NCI-H524 treated with DMSO at 0.1 percent for 48 hours (cell line): ENCODE measurements at regions not wholly inside any gene's neighbourhood (a gene's known extent, or its start where the extent isn't known, plus 50 kb on each side); places are given as distances from the start of the nearest gene placed in this dataset.
A peak's percentile ranks its signal among the peaks of the same experiment; 100 is the strongest.
"Not testable (repeated sequence)": the region's sequence is repeated elsewhere in the genome, so short reads cannot be mapped to it uniquely, and the experiment has no call there.

Experiments used
- DNase-seq: peaks from one replicate; lab custom pipeline; 2025; lab: John Stamatoyannopoulos, UW

GRCh38 chrX:40788698-40789097, 53.4 kb upstream of the MED14 start:
- not testable (repeated sequence) for DNase-seq

- DNase-seq: no peak
Observed at GRCh38 chrX:40792433-40792832, 57.1 kb upstream of the MED14 start.

DNA sequence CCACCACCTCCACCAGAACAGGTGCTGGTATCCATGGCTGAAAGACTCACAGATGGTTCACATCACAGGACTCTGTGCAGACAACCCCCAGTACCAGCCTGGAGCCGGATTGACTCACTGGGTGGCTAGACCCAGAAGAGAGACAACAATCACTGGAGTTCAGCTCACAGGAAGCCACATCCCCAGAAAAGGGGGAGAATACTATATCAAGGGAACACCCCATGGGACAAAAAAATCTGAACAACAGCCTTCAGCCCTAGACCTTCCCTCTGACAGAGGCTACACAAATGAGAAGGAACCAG, 59.4 kb upstream of the MED14 start:
- DNase-seq: not testable (repeated sequence)

- not testable (repeated sequence) for DNase-seq
Observed at GRCh38 chrX:40799745-40800144, 64.4 kb upstream of the MED14 start.

DNA sequence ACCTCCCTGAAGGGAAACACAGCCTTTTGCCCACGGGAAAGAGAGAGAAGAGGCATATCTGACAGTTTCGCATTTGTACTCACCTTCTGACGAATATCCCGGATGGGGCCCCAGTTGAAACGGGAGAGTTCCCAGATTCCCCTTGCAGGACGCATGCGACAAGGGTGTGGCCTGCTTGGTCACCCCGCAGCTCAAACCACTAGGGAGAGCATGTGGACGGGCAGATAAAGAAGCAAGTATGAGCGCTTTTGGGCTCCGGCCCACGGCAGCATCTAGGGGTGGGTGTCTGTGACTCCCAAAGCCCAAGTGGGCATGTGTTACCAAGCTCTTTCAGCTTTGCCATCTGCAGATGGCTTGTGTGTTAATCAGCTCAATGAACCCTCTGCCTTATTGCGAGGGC, 70.1 kb upstream of the MED14 start:
- DNase-seq: no peak

DNA sequence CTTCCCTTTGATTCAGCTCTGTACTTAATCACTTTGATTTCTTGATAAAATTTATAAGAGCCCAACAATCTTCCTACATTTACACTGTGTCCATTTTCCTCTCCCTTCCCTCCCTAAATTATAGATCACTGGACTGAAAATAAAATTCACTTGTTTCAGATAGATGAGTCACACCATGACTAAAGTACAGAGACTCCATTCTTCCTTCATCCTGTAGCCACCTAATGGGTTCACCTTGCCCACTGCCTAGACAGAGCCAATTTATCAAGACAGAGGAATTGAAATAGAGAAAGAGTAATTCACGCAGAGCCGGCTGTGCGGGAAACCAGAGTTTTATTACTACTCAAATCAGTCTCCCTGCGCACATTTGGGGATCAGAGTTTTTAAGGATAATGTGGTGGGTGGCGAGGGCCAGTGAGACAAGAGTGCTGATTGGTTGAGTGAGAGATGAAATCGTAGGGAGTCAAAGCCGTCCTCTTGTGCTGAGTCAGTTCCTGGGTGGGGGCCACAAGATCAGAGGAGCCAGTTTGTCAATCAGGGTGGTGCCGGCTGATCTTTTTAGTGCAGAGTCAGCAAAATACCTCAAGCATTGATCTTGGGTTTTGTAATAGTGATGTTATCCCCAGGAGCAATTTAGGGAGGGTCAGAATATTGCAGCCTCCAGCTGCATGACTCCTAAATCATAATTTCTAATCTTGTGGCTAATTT, 71.3 kb upstream of the MED14 start:
- no peak for DNase-seq

GRCh38 chrX:40807384-40807783, 72.0 kb upstream of the MED14 start:
- DNase-seq: no peak

DNA sequence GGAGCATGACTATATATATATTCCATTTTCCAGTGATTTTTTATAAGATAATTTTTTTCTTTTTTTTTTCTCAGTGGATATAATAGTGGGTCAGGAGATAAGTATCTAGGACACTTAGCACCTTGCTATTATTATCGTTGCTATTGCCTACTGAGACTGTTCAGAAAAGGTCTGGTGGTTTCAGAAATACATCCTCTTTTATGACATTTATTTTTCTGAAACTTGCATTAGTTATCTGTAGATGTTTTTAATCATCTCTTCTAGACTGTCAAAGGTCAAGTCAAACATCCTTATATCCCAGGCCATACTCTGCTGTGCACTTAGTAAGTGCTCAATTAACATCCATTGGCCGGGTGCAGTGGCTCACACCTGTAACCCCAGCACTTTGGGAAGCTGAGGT, 72.9 kb upstream of the MED14 start:
- DNase-seq: no peak

DNA sequence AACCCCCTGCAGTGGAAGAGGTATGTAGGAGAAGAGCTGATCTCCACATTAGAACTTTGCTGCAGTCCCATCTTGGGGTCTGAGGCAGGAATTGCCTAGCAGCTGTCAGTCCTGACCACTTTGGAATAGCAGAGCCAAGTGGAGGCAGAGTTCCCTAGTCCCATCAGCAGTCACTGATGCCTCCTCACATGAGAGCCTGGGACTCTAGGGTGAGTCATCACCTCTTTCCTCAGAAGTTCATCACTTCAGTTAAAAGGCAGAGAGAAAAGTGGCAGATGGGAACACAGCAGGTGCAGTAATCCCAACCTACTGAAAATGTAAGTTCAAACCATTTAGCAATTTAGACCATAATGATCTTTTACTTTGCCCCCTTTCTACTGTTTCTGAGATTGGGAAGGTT, 73.9 kb upstream of the MED14 start:
- peak; percentile 87 for DNase-seq

DNA sequence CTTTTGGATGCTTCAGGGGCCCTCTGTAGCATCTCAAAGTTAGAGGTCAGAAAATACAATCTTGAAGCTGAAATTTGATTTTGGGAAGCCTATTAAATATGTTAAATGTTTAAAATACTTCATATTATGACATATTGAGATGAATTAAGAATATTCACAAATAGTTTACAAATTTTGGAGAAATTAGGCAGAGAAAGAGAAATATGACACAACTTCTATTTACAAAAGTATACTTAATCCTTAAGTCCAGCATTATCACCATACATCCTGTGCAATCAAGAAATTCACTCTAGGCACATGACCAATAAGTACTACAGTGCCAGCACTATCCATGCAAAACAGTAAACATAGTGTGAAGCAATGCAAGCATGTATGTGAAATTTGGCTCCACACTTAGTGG, 79.7 kb upstream of the MED14 start:
- DNase-seq: not testable (repeated sequence)

GRCh38 chrX:40816906-40817305, 81.6 kb upstream of the MED14 start:
- DNase-seq: no peak

- no peak for DNase-seq
Observed at GRCh38 chrX:40818236-40818635, 82.9 kb upstream of the MED14 start.

GRCh38 chrX:40821780-40822179, 86.4 kb upstream of the MED14 start:
- DNase-seq: no peak

DNA sequence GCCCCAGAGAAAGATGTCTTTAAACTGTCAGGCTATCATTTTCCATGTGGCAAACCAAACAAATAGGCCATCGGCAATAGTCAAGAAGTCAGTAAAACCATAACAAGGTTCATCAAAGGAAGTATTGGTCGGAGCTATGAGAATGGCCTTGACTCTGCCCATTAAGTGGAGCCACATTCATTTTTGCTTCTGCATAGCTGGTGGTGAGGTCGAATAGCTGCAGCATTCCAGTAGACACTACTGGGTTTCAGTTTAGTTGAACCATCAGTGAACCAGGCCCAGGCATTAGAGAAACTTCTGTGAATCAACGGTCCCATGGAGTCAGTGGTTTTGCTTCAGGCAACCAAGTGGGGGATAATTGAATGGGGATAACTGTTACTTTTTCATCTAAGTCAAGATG, 92.0 kb upstream of the MED14 start:
- no peak for DNase-seq

DNA sequence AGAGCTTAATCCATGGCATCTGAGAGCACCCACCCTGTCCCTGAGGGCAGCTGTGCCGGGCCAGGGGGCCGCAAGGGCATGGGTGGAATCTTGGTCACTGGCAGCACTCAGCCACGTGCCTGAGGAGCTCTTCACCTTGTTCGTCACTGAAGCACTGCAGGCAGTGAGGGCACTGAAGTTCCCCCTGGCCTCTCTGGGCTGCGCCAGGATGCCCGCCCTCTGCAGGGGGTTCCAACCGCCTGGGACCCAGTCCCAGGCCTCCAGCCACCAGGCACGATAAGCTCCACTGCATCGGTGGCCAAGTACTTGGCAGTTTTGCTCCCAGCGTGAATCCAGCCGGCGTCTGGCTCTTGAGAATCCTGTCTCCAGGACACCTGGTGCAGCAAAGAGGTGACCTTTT, 96.4 kb upstream of the MED14 start:
- no peak for DNase-seq

- DNase-seq: no peak
Observed at GRCh38 chrX:40832723-40833122, 97.4 kb upstream of the MED14 start.

DNA sequence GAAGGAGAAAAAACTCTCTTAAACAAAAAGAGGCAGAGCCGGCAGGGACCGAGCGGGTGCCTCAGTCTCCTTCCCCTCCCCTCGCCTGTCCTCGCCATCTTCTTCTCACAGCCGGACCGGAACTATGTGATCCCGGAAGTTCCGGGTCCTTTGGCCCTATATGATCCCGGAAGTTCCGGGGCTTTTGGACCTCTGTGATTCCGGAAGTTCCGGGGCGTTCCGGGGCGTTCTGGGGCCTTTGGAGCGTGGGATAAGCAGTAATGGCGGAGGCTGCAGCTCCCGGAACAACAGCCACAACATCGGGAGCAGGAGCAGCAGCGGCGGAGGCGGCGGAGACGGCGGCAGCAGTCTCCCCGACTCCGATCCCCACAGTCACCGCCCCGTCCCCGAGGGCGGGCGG, 98.9 kb upstream of the MED14 start:
- no peak for DNase-seq

GRCh38 chrX:40835526-40835925, 100.2 kb upstream of the MED14 start:
- no peak for DNase-seq

GRCh38 chrX:40843643-40844042, 108.3 kb upstream of the MED14 start:
- DNase-seq: no peak

DNA sequence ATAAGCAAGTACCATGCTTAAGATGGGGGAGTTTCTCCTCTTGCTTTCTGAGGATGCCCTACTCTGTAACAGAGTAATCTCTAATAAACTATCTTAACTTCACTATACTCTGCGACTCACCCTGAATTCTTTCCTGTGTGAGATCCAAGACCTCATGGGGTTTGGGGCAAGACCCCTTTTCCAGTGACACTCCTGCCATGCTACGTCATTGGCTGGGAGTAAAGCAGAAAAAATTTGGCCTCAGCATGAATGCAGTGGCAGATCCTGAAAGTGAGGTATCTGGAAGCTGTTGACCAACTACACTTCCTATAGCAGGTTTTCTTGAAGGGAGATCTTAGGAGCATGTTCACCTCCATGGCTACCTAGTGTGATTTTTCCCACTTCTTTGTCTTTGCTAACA, 109.1 kb upstream of the MED14 start:
- DNase-seq: no peak

GRCh38 chrX:40845331-40845911, 110.1 kb upstream of the MED14 start:
- DNase-seq: no peak

- DNase-seq: no peak
Observed at GRCh38 chrX:40849906-40850823, 114.8 kb upstream of the MED14 start.

- DNase-seq: no peak
Observed at GRCh38 chrX:40852586-40852985, 117.2 kb upstream of the MED14 start.
